ENCODE measurements at regions not wholly inside any gene's neighbourhood (a gene's known extent, or its start where the extent isn't known, plus 50 kb on each side); places are given as distances from the start of the nearest gene placed in this dataset.

DNA sequence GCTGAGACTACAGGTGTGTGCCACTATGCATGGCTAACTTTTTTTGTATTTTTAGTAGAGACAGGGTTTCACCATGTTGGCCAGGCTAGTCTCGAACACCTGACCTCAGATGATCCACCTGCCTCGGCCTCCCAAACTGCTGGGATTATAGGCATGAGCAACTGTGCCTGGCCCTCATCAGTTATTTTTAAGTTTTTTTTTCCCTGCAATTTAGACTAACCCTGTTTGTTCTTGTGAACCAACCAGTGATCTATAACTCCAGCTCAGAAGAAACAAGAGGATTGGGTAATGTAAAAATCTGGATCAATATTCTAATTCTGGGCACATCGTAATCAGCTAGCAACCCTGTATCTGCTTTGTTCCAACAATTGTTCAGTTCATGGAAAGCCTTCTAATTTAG is 155.7 kb downstream of the NXNL2 start:
- H3K27ac ChIP-seq = no peak overlapping the region
- no peak for TF ChIP-seq POLR2AphosphoS5 (IDR thresholded peaks at IDR 0.05)
- no peak for TF ChIP-seq POLR2A (IDR thresholded peaks at IDR 0.05)
- no peak for TF ChIP-seq EP300 (IDR thresholded peaks at IDR 0.05)
- TF ChIP-seq, protein P1, sequence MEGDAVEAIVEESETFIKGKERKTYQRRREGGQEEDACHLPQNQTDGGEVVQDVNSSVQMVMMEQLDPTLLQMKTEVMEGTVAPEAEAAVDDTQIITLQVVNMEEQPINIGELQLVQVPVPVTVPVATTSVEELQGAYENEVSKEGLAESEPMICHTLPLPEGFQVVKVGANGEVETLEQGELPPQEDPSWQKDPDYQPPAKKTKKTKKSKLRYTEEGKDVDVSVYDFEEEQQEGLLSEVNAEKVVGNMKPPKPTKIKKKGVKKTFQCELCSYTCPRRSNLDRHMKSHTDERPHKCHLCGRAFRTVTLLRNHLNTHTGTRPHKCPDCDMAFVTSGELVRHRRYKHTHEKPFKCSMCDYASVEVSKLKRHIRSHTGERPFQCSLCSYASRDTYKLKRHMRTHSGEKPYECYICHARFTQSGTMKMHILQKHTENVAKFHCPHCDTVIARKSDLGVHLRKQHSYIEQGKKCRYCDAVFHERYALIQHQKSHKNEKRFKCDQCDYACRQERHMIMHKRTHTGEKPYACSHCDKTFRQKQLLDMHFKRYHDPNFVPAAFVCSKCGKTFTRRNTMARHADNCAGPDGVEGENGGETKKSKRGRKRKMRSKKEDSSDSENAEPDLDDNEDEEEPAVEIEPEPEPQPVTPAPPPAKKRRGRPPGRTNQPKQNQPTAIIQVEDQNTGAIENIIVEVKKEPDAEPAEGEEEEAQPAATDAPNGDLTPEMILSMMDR (IDR thresholded peaks at IDR 0.05) = no peak
- no peak for ATAC-seq
- no peaks in the 10 kb centered on the region for H3K27me3 ChIP-seq
- no peak overlapping the region for H3K4me3 ChIP-seq
- H3K9me3 ChIP-seq = peaks cover 0 to 4% (median 0%) of the 10 kb centered on the region in 3 donors
- WGBS, 2 donors (ENCODE audit: low coverage in 1 of 2) = 100% methylated on average over 2 to 3 of the region's 3 CpGs
- H3K36me3 ChIP-seq = no peaks in the 10 kb centered on the region
- H3K4me1 ChIP-seq = no peaks in the 10 kb centered on the region

DNA sequence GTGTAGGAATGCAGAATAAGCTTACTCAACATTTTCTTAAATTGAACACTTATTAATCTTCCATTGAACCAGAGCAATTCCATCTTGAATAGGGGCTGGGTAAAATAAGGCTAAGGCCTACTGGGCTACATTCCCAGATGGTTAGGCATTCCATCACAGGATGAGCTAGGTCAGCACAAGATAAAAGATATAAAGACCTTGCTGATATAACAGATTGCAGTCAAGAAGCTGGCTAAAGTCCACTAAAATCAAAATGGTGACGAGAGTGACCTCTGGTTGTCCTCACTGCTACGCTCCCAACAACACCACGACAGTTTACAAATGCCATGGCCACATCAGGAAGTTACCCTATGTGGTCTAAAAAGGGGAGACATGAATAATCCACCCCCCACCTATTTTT is 156.1 kb downstream of the NXNL2 start:
- no peaks in the 10 kb centered on the region for H3K27me3 ChIP-seq
- WGBS, 2 donors (ENCODE audit: low coverage in 1 of 2) = 93% methylated on average over 2 of the region's 3 CpGs; no CpG with 5 or more reads in 1 of the 2 donors
- H3K27ac ChIP-seq = no peak overlapping the region
- ATAC-seq = no peak
- TF ChIP-seq POLR2A (IDR thresholded peaks at IDR 0.05) (no peak), EP300 (IDR thresholded peaks at IDR 0.05) (no peak), POLR2AphosphoS5 (IDR thresholded peaks at IDR 0.05) (no peak)
- TF ChIP-seq, protein P1 (IDR thresholded peaks at IDR 0.05) = no peak
- H3K4me3 ChIP-seq = no peak overlapping the region
- H3K9me3 ChIP-seq = peaks cover 0 to 4% (median 0%) of the 10 kb centered on the region in 3 donors
- no peaks in the 10 kb centered on the region for H3K36me3 ChIP-seq
- no peaks in the 10 kb centered on the region for H3K4me1 ChIP-seq

- H3K9me3 ChIP-seq = peaks cover 0 to 4% (median 0%) of the 10 kb centered on the region in 3 donors
- ATAC-seq = no peak
- no peak overlapping the region for H3K4me3 ChIP-seq
- 70 to 88% methylated on average over 2 of the region's 2 CpGs for WGBS, 2 donors (ENCODE audit: low coverage in 1 of 2)
- H3K27ac ChIP-seq = no peak overlapping the region
- no peaks in the 10 kb centered on the region for H3K36me3 ChIP-seq
- H3K4me1 ChIP-seq = no peaks in the 10 kb centered on the region
- TF ChIP-seq POLR2AphosphoS5 (IDR thresholded peaks at IDR 0.05) (no peak), POLR2A (IDR thresholded peaks at IDR 0.05) (no peak), EP300 (IDR thresholded peaks at IDR 0.05) (no peak)
- TF ChIP-seq, protein P1 (IDR thresholded peaks at IDR 0.05) = no peak
- H3K27me3 ChIP-seq = no peaks in the 10 kb centered on the region
Observed at GRCh38 chr9:88691811-88692210, 156.8 kb downstream of the NXNL2 start.

DNA sequence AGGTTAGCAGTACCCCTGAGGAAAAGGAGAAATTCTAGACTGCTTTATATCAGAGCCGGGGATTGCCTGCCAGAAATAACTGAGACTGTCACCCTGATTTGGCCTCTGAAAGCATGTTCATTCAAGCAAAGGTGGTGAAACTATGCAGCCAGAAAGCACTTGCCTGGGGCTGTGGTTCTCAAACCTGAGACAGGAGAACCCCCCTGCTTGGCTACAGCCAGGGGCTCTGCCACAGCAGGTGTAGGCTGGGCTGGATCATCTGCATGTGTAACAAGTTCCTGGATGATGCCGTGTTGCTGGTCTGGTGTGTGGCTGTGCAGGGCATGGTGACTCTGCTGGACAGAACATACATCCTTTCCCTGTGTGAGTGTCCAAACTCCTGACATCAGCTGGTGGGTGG is 157.8 kb downstream of the NXNL2 start:
- no peak overlapping the region for H3K4me3 ChIP-seq
- no peak for ATAC-seq
- no peaks in the 10 kb centered on the region for H3K27me3 ChIP-seq
- H3K27ac ChIP-seq = no peak overlapping the region
- peaks cover 0 to 4% (median 0%) of the 10 kb centered on the region in 3 donors for H3K9me3 ChIP-seq
- WGBS, 2 donors (ENCODE audit: low coverage in 1 of 2) = 60 to 100% methylated on average over 1 of the region's 2 CpGs
- TF ChIP-seq, protein P1 (IDR thresholded peaks at IDR 0.05) = no peak
- no peak for TF ChIP-seq POLR2A (IDR thresholded peaks at IDR 0.05)
- no peak for TF ChIP-seq POLR2AphosphoS5 (IDR thresholded peaks at IDR 0.05)
- no peak for TF ChIP-seq EP300 (IDR thresholded peaks at IDR 0.05)
- H3K36me3 ChIP-seq = no peaks in the 10 kb centered on the region
- H3K4me1 ChIP-seq = no peaks in the 10 kb centered on the region

- no peak for TF ChIP-seq EP300 (IDR thresholded peaks at IDR 0.05)
- no peak for TF ChIP-seq POLR2AphosphoS5 (IDR thresholded peaks at IDR 0.05)
- no peak for TF ChIP-seq POLR2A (IDR thresholded peaks at IDR 0.05)
- TF ChIP-seq, protein P1 (IDR thresholded peaks at IDR 0.05) = no peak
- Histone ChIP-seq H3K4me1 (no peaks in the 10 kb centered on the region), H3K36me3 (no peaks in the 10 kb centered on the region), H3K4me3 (no peak overlapping the region), H3K9me3 (peaks cover 0 to 4% (median 0%) of the 10 kb centered on the region in 3 donors), H3K27ac (no peak overlapping the region), H3K27me3 (no peaks in the 10 kb centered on the region)
- no peak for ATAC-seq
- WGBS, 2 donors (ENCODE audit: low coverage in 1 of 2) = 31 to 54% methylated on average over 8 to 12 of the region's 12 CpGs
Observed at GRCh38 chr9:88694625-88695024, 159.6 kb downstream of the NXNL2 start.

All from gastroesophageal sphincter (tissue), 4 donors.